NCI-H2029 (cell line): ENCODE measurements at regions not wholly inside any gene's neighbourhood (a gene's known extent, or its start where the extent isn't known, plus 50 kb on each side); places are given as distances from the start of the nearest gene placed in this dataset.

ENCODE experiments used
- DNase-seq: peaks from one replicate; lab custom pipeline; 2025; lab: John Stamatoyannopoulos, UW

GRCh38 chr16:49910541-49911071 is 54.7 kb upstream of the ZNF423 start:
- DNase-seq, result no peak

- no peak for DNase-seq
These were observed 55.5 kb upstream of the ZNF423 start for GRCh38 chr16:49911430-49911829.

GRCh38 chr16:49912721-49913120 is 56.8 kb upstream of the ZNF423 start:
- DNase-seq, result no peak

GRCh38 chr16:49913720-49914119 is 57.8 kb upstream of the ZNF423 start:
- no peak for DNase-seq

- DNase-seq, result no peak
These were observed 58.7 kb upstream of the ZNF423 start for GRCh38 chr16:49914657-49915056.

GRCh38 chr16:49918257-49918656 is 62.3 kb upstream of the ZNF423 start:
- no peak for DNase-seq

GRCh38 chr16:49919327-49919726 is 63.4 kb upstream of the ZNF423 start:
- DNase-seq, result no peak

GRCh38 chr16:49920397-49920796 is 64.5 kb upstream of the ZNF423 start:
- no peak for DNase-seq

GRCh38 chr16:49921106-49921505 is 65.2 kb upstream of the ZNF423 start:
- DNase-seq, result no peak

- peak; percentile 3 for DNase-seq
These were observed 66.0 kb upstream of the ZNF423 start for GRCh38 chr16:49921791-49922456.

- DNase-seq, result no peak
These were observed 67.5 kb upstream of the ZNF423 start for GRCh38 chr16:49923411-49923810.

GRCh38 chr16:49924078-49924477 is 68.2 kb upstream of the ZNF423 start:
- DNase-seq, result no peak

- DNase-seq, result no peak
These were observed 71.0 kb upstream of the ZNF423 start for GRCh38 chr16:49926941-49927340.

GRCh38 chr16:49928176-49929041 is 72.5 kb upstream of the ZNF423 start:
- no peak for DNase-seq

- no peak for DNase-seq
These were observed 73.7 kb upstream of the ZNF423 start for GRCh38 chr16:49929626-49930025.

GRCh38 chr16:49930841-49931240 is 74.9 kb upstream of the ZNF423 start:
- DNase-seq, result no peak

- DNase-seq, result no peak
These were observed 75.4 kb upstream of the ZNF423 start for GRCh38 chr16:49931266-49931665.

GRCh38 chr16:49931916-49932315 is 76.0 kb upstream of the ZNF423 start:
- DNase-seq, result no peak

- DNase-seq, result no peak
These were observed 76.5 kb upstream of the ZNF423 start for GRCh38 chr16:49932434-49932833.

GRCh38 chr16:49932946-49933345 is 77.0 kb upstream of the ZNF423 start:
- no peak for DNase-seq

GRCh38 chr16:49936791-49937190 is 80.9 kb upstream of the ZNF423 start:
- no peak for DNase-seq

GRCh38 chr16:49937886-49938285 is 82.0 kb upstream of the ZNF423 start:
- no peak for DNase-seq

- DNase-seq, result no peak
These were observed 83.6 kb upstream of the ZNF423 start for GRCh38 chr16:49939495-49939894.
